ENCODE measurements at regions not wholly inside any gene's neighbourhood (a gene's known extent, or its start where the extent isn't known, plus 50 kb on each side); places are given as distances from the start of the nearest gene placed in this dataset.

- H3K4ac ChIP-seq (replicated peaks; ENCODE audit: insufficient read length, low read depth, low read length), result no peak overlapping the region
- H4K8ac ChIP-seq (ENCODE audit: extremely low read depth, insufficient read depth, low read length), result no peak overlapping the region
- no peaks in the 10 kb centered on the region for H3K27me3 ChIP-seq (replicated peaks in 1 of 4; ENCODE audit: control insufficient read depth in 3 of 4, extremely low read depth in 1 of 4, insufficient read depth in 3 of 4, low read length in 3 of 4)
- peaks cover 0 to 9% (median 5%) of the 10 kb centered on the region in 4 experiments; a peak in 4 of 7 replicates for H3K4me1 ChIP-seq (replicated peaks in 1 of 4; ENCODE audit: control insufficient read depth in 3 of 4, insufficient read depth in 4 of 4, low read length in 3 of 4)
- WGBS, 2 experiments (ENCODE audit: extremely low coverage in 1 of 2, insufficient coverage in 1 of 2, insufficient read length in 1 of 2, insufficient replicate concordance in 2 of 2, low coverage in 1 of 2, low lambda C conversion rate in 2 of 2, missing lambda C conversion rate in 1 of 2), result 65% methylated on average over 2 of the region's 2 CpGs; no CpG with 5 or more reads in 1 of the 2 experiments
- H3K14ac ChIP-seq (ENCODE audit: insufficient read length), result no peak overlapping the region
- peak overlapping the region; percentile 96 for H4K5ac ChIP-seq (ENCODE audit: insufficient read length, low read depth, low read length)
- no peaks in the 10 kb centered on the region for H3K9me3 ChIP-seq (ENCODE audit: insufficient read depth in 2 of 2, low read depth in 1 of 2, low read length in 1 of 2)
- no peak overlapping the region for H2AFZ ChIP-seq (ENCODE audit: low read length)
- H2BK120ac ChIP-seq (replicated peaks; ENCODE audit: low read depth, low read length), result no peak overlapping the region
- peak overlapping the region; percentile 40 to 55 for H3K4me2 ChIP-seq (ENCODE audit: insufficient read depth in 1 of 2, low read depth in 2 of 2, low read length in 2 of 2)
- H3K18ac ChIP-seq (ENCODE audit: extremely low read depth, low read length), result peak overlapping the region; percentile 44
- peak overlapping the region; percentile 46; the same call in 1 of the 2 replicates for H2BK5ac ChIP-seq (ENCODE audit: low read depth, low read length)
- no peak overlapping the region for H3K27ac ChIP-seq (ENCODE audit: low read depth, low read length)
- H2BK15ac ChIP-seq (ENCODE audit: low read length), result peak overlapping the region; percentile 77; the same call in 1 of the 2 replicates
- H3K23me2 ChIP-seq (ENCODE audit: low read depth, low read length), result no peaks in the 10 kb centered on the region; the same call in 1 of the 2 replicates
- H3K4me3 ChIP-seq (ENCODE audit: extremely low read depth in 1 of 4, insufficient read depth in 2 of 4, low read depth in 3 of 4, low read length in 4 of 4), result peak overlapping the region in 1 of 4 experiments; percentile 42; a peak in 3 of 8 replicates
- H3K79me2 ChIP-seq (ENCODE audit: control insufficient read depth in 1 of 2, insufficient read depth in 2 of 2, low read length in 2 of 2), result no peaks in the 10 kb centered on the region
- ChIA-PET CTCF (ENCODE audit: partially characterized antibody) (interaction anchor here (0.6 to 3.6 kb wide), 15 partner anchors 10 to 183 kb away, joined by 3 to 11 read pairs (median 4); no protein-coding TSS in a partner anchor), POLR2A (ENCODE audit: partially characterized antibody) (no interaction called here)
- no peak overlapping the region for H4K91ac ChIP-seq (replicated peaks; ENCODE audit: insufficient read length, low read length)
- H2BK20ac ChIP-seq (ENCODE audit: low read length), result 0 out of 2 replicates have a peak overlapping the region, but pooled peaks have one; percentile 77
- H3K79me1 ChIP-seq (ENCODE audit: low read depth, low read length), result no peaks in the 10 kb centered on the region
- TF ChIP-seq TCF12 (IDR thresholded peaks at IDR 0.05; ENCODE audit: low read depth, low read length) (no peak), CTCF (IDR thresholded peaks at IDR 0.05; ENCODE audit: control extremely low read depth in 1 of 3, insufficient read depth in 1 of 3, low read depth in 1 of 3, low read length in 3 of 3) (peak in 1 of 3 experiments; percentile 10; a peak in 1 of 4 replicates), RAD21 (IDR thresholded peaks at IDR 0.05 in 1 of 2, conservative IDR thresholded peaks at IDR 0.05 in 1 of 2; ENCODE audit: low read depth in 2 of 2, low read length in 2 of 2) (peak; percentile 26 to 29; a peak in 3 of 4 replicates)
- no peak overlapping the region for H2AK5ac ChIP-seq (ENCODE audit: low read depth, low read length)
- no peak for DNase-seq (ENCODE audit: low read depth in 1 of 2, low spot score in 2 of 2)
- peak overlapping the region; percentile 78; the same call in 1 of the 2 replicates for H2BK12ac ChIP-seq (ENCODE audit: low read depth, low read length)
- H3K9ac ChIP-seq (replicated peaks in 1 of 4; ENCODE audit: extremely low read depth in 1 of 4, low read depth in 3 of 4, low read length in 3 of 4), result no peak overlapping the region
- H3K36me3 ChIP-seq (ENCODE audit: control insufficient read depth in 2 of 4, insufficient read depth in 4 of 4, low read length in 3 of 4), result no peaks in the 10 kb centered on the region
- H3K56ac ChIP-seq (replicated peaks; ENCODE audit: insufficient read length, low read depth, low read length), result no peak overlapping the region
- H4K20me1 ChIP-seq (replicated peaks in 1 of 2; ENCODE audit: control insufficient read depth in 1 of 2, insufficient read depth in 2 of 2, low read length in 2 of 2), result no peaks in the 10 kb centered on the region
- H3K23ac ChIP-seq (ENCODE audit: insufficient read length), result no peak overlapping the region
- no peak for FAIRE-seq
Measured at GRCh38 chr13:44648392-44649103, 72.4 kb upstream of the TSC22D1 start.
